ENCODE measurements at regions not wholly inside any gene's neighbourhood (a gene's known extent, or its start where the extent isn't known, plus 50 kb on each side); places are given as distances from the start of the nearest gene placed in this dataset.

- H3K4me2 ChIP-seq, result no peak overlapping the region
- H3K9me3 ChIP-seq, result peaks cover 11% of the 10 kb centered on the region
- no peak overlapping the region for H3K4me3 ChIP-seq
- H4K20me1 ChIP-seq, result no peaks in the 10 kb centered on the region
- H3K4me1 ChIP-seq, result peaks cover 5% of the 10 kb centered on the region; the same call in 1 of the 2 replicates
- no peaks in the 10 kb centered on the region for H3K36me3 ChIP-seq
- H3K27me3 ChIP-seq, result peaks cover 14% of the 10 kb centered on the region
- TF ChIP-seq Cebpa-rat (IDR thresholded peaks at IDR 0.05), result no peak
- no peak overlapping the region for H3K27ac ChIP-seq
- H3K9ac ChIP-seq, result no peak overlapping the region
Measured at GRCh38 chr16:54434859-54435258, 148.3 kb upstream of the IRX3 start.

- Histone ChIP-seq H3K4me1 (peaks cover 5% of the 10 kb centered on the region; the same call in 1 of the 2 replicates), H3K27me3 (peaks cover 14% of the 10 kb centered on the region), H3K9me3 (peaks cover 9% of the 10 kb centered on the region), H3K36me3 (no peaks in the 10 kb centered on the region), H3K4me2 (no peak overlapping the region), H3K4me3 (no peak overlapping the region), H4K20me1 (no peaks in the 10 kb centered on the region), H3K27ac (no peak overlapping the region), H3K9ac (no peak overlapping the region)
- no peak for TF ChIP-seq Cebpa-rat (IDR thresholded peaks at IDR 0.05)
Measured at GRCh38 chr16:54432897-54433229, 146.3 kb upstream of the IRX3 start.

- H3K27ac ChIP-seq, result no peak overlapping the region
Measured at GRCh38 chr16:54431997-54432896, 145.7 kb upstream of the IRX3 start.

GRCh38 chr16:54431041-54431996 lies 144.7 kb upstream of the IRX3 start:
- Histone ChIP-seq H3K4me2 (no peak overlapping the region), H3K4me1 (peaks cover 4% of the 10 kb centered on the region; the same call in 1 of the 2 replicates), H3K4me3 (no peak overlapping the region), H3K36me3 (no peaks in the 10 kb centered on the region), H3K27me3 (peaks cover 14% of the 10 kb centered on the region), H3K9ac (no peak overlapping the region), H3K9me3 (peaks cover 7% of the 10 kb centered on the region; the same call in 1 of the 2 replicates), H4K20me1 (no peaks in the 10 kb centered on the region), H3K27ac (no peak overlapping the region)
- TF ChIP-seq Cebpa-rat (IDR thresholded peaks at IDR 0.05), result no peak

More at GRCh38 chr16:54431997-54432896, 145.7 kb upstream of the IRX3 start:
- no peak overlapping the region for H3K4me2 ChIP-seq
- no peak overlapping the region for H3K4me3 ChIP-seq
- no peaks in the 10 kb centered on the region for H4K20me1 ChIP-seq
- peaks cover 5% of the 10 kb centered on the region; the same call in 1 of the 2 replicates for H3K4me1 ChIP-seq
- H3K27me3 ChIP-seq, result peaks cover 14% of the 10 kb centered on the region
- TF ChIP-seq Cebpa-rat (IDR thresholded peaks at IDR 0.05), result no peak
- no peak overlapping the region for H3K9ac ChIP-seq
- peaks cover 7% of the 10 kb centered on the region for H3K9me3 ChIP-seq
- H3K36me3 ChIP-seq, result no peaks in the 10 kb centered on the region

DNA sequence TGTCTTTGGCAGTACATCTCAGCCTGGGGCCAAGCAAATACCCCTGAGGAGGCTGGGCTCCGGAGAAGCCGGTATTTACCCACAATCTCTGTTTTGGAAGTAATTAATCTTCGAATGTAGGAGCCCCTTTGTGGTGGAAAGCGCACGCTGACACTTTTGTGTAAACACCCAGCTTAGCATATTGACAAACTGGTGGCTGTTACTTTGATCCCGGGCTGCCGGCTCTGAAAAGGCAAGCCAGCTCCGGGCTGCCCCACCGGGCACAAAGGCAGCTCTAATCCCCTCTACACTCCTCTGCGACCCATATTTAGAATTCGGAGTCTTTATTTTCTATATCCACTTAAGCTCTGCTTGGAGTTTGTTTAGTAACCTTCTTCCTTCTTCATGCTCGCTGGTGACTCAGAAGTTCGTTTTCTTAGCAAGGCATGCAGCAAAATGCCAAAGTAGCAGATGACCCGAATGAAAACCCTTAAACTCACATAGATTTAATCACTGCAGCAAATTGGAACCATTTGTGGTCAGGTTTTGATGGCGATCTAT lies 144.0 kb upstream of the IRX3 start:
- Histone ChIP-seq H3K27me3 (peaks cover 14% of the 10 kb centered on the region), H3K4me2 (no peak overlapping the region), H3K4me1 (no peaks in the 10 kb centered on the region), H4K20me1 (no peaks in the 10 kb centered on the region), H3K4me3 (no peak overlapping the region), H3K27ac (no peak overlapping the region), H3K36me3 (no peaks in the 10 kb centered on the region), H3K9ac (no peak overlapping the region), H3K9me3 (peaks cover 7% of the 10 kb centered on the region; the same call in 1 of the 2 replicates)
- TF ChIP-seq Cebpa-rat (IDR thresholded peaks at IDR 0.05), result no peak

- TF ChIP-seq Cebpa-rat (IDR thresholded peaks at IDR 0.05), result no peak
- Histone ChIP-seq H3K4me2 (no peak overlapping the region), H3K9ac (no peak overlapping the region), H3K9me3 (peaks cover 7% of the 10 kb centered on the region; the same call in 1 of the 2 replicates), H3K27me3 (peaks cover 14% of the 10 kb centered on the region), H3K27ac (no peak overlapping the region), H3K4me3 (no peak overlapping the region), H3K36me3 (no peaks in the 10 kb centered on the region), H3K4me1 (no peaks in the 10 kb centered on the region), H4K20me1 (no peaks in the 10 kb centered on the region)
Measured at GRCh38 chr16:54429029-54429428, 142.4 kb upstream of the IRX3 start.

DNA sequence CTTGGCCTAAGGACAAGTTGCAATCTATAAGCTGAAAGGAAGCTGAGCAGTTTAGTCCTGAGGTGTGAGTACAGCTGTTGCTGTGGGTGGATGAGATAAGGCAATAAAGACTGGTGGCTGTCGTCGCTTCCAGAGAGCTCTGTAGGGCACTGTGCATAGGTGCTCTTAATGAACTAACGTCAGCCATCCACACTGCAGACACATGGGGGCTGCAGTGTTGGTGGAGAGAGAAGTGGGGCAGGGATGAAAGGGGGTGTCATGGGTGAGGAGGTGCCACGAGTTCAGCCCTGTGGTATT lies 139.9 kb upstream of the IRX3 start:
- no peak for TF ChIP-seq Cebpa-rat (IDR thresholded peaks at IDR 0.05)
- Histone ChIP-seq H3K36me3 (no peaks in the 10 kb centered on the region), H3K4me3 (no peak overlapping the region), H3K27me3 (peaks cover 11% of the 10 kb centered on the region), H3K27ac (no peak overlapping the region), H3K4me2 (no peak overlapping the region), H4K20me1 (no peaks in the 10 kb centered on the region), H3K4me1 (no peaks in the 10 kb centered on the region), H3K9me3 (peaks cover 7% of the 10 kb centered on the region; the same call in 1 of the 2 replicates), H3K9ac (no peak overlapping the region)

GRCh38 chr16:54425681-54426552 lies 139.3 kb upstream of the IRX3 start:
- Histone ChIP-seq H3K4me3 (no peak overlapping the region), H3K9ac (no peak overlapping the region), H3K4me2 (no peak overlapping the region), H3K4me1 (no peaks in the 10 kb centered on the region), H3K36me3 (no peaks in the 10 kb centered on the region), H4K20me1 (no peaks in the 10 kb centered on the region), H3K9me3 (peaks cover 7% of the 10 kb centered on the region; the same call in 1 of the 2 replicates), H3K27ac (no peak overlapping the region), H3K27me3 (peaks cover 6% of the 10 kb centered on the region)
- no peak for TF ChIP-seq Cebpa-rat (IDR thresholded peaks at IDR 0.05)

DNA sequence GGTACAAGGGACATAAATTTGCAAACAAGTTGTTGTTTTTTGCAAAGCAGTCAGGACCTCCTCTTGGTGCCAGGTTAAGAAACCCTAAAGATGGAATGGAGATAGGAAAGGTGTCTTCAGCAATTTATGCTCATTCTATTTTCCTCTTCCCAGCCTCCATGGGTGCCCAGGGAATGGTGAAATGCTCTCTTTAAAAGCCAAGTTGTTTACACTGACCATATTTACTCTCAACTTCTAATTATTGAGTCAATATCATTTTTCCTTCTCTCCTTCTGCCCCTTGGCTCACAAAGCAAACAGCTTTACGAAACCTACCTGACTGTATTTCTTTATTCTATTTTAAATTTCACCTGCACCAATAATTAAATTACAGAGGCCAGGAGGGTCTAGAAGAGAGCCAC lies 138.5 kb upstream of the IRX3 start:
- H3K36me3 ChIP-seq, result no peaks in the 10 kb centered on the region
- H3K4me3 ChIP-seq, result no peak overlapping the region
- no peak overlapping the region for H3K4me2 ChIP-seq
- no peaks in the 10 kb centered on the region for H3K27me3 ChIP-seq
- H3K9me3 ChIP-seq, result peaks cover 6% of the 10 kb centered on the region; the same call in 1 of the 2 replicates
- no peaks in the 10 kb centered on the region for H3K4me1 ChIP-seq
- TF ChIP-seq Cebpa-rat (IDR thresholded peaks at IDR 0.05), result no peak
- no peak overlapping the region for H3K9ac ChIP-seq
- H3K27ac ChIP-seq, result no peak overlapping the region
- H4K20me1 ChIP-seq, result no peaks in the 10 kb centered on the region

Data from BLaER1 (cell line).